Stimulated activated CD4-positive, alpha-beta T cell treated with anti-CD3 and anti-CD28 coated beads, Interleukin-4, amount 100 ng/mL, for 4 hours (primary cell): ENCODE measurements at regions not wholly inside any gene's neighbourhood (a gene's known extent, or its start where the extent isn't known, plus 50 kb on each side); places are given as distances from the start of the nearest gene placed in this dataset.
"Not testable (repeated sequence)": the region's sequence is repeated elsewhere in the genome, so short reads cannot be mapped to it uniquely, and the experiment has no call there.

Source experiments
- DNase-seq, 2 experiments: peaks; one replicate each; pipeline ENCODE4 v3.0.0-alpha.2; 2020

- DNase-seq = peak; percentile 9 to 39
Observed at GRCh38 chr14:106530423-106531107, 1004.2 kb downstream of the TMEM121 start.

DNA sequence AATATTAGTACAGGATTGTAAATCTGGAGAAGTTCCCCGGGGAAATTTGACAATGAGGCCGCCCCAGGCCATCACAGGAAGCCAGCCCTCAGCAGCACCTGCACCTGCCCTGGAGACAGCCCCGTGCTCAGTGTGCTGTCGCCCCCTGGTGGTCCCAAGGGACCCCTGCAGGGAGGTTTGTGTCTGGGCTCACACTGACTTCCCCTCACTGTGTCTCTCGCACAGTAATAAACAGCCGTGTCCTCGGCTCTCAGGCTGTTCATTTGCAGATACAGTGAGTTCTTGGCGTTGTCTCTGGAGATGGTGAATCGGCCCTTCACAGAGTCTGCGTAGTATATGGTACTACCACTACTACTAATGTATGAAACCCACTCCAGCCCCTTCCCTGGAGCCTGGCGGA is 1011.2 kb downstream of the TMEM121 start:
- not testable (repeated sequence) for DNase-seq

DNA sequence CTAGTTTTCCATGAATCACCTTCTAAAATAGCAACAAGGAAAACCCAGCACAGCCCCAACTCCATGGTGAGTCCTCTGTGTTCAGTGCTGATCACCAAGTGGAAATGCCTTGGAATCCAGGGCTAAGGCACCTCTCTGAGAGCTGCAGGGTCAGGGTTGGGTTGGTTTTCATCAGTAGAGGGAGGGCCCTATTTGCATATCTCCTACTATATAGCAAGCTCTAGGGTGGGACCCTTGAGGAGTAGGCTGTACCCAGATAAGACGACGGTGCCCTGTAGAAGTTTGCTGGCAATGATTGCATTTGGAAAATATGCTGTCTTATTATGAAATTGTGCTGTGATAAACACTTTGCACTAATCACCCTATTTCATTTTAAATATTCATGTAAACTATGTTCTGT is 1011.8 kb downstream of the TMEM121 start:
- no peak for DNase-seq

- no peak for DNase-seq
Observed at GRCh38 chr14:106547735-106548434, 1021.5 kb downstream of the TMEM121 start.

DNA sequence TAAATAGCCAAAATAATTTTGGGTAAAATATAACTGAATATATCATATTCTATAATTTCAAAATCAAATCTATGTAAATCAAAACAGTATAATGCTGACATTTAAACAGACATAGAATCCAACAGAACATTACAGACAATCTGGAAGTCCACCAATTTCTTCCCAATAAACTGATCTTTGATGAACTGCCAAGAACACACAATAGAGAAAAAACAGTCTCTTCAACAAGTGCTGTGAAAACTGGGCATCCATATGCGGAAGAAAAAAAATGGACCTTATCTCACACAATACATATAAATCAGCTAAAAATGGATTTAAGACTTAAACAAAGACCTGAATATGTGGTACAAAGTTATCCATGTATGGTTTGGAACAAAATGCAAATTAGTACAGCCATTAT is 1022.7 kb downstream of the TMEM121 start:
- no peak for DNase-seq

GRCh38 chr14:106551265-106551664 is 1024.9 kb downstream of the TMEM121 start:
- no peak for DNase-seq

- DNase-seq = not testable (repeated sequence)
Observed at GRCh38 chr14:106556211-106556610, 1029.8 kb downstream of the TMEM121 start.

DNA sequence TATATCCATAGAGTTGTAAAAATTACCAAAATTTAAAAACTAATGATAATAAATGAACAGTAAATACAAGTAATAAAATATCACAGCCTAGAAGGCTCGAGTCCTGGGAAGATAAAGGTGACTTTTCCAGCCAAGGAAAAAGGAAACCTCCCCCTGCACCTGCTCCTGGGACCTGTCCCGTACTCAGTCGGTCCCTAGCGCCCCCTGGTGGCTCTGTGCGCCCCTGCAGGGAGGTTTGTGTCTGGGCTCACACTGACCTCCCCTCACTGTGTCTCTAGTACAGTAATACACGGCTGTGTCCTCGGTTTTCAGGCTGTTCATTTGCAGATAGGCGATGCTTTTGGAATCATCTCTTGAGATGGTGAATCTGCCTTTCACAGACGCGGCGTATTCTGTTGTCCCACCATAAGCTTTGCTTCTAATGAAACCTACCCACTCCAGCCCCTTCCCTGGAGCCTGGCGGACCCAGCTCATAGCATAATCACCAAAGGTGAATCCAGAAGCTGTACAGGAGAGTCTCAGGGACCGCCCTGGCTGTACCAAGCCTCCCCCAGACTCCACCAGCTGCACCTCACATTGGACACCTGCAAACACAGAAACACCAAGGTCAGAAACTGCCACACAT is 1030.4 kb downstream of the TMEM121 start:
- DNase-seq = peak; percentile 57 to 79

- no peak for DNase-seq
Observed at GRCh38 chr14:106562451-106562850, 1036.1 kb downstream of the TMEM121 start.

DNA sequence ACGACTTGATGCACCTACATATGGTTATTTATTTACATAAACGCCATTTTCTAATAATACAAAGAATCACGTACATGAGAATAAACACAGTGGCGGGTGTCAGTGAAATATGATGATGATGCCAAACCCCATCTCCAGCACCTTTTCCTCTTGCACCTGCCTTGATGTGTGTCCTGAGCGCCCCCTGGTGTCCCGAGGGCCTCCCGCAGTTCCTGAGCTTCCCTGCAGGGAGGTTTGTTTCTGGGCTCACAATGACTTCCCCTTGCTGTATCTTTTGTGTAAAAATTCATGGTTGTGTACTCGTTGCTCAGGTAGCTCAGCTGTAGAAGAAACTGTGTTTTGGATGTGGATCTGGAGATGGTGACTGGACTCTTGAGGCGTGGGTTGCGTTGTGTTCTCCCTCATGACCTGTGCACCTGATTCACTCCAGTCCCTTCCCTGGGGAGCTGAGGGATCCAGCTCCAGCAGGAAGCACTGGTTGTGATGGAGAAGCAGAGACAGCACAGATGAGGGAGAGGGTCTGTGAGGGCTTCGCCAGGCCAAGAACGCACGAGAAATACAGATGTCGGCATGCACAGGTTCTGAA is 1037.8 kb downstream of the TMEM121 start:
- peak; percentile 25 to 54 for DNase-seq

DNA sequence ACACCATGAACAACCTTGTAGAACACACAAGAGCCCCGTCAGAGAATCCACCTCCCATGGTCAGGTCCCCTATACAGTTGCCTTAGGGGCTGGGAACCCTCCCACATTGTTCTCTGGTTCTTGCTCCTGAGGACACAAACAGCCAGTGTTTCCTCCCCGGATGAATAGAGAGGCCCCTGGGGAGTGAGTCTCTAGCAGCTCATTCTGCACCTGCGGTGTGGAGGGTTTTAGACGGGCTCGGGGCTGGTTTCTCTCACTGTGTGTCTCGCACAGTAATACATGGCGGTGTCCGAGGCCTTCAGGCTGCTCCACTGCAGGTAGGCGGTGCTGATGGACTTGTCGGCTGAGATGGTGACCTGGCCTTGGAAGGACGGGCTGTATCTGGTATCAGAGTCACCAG is 1052.1 kb downstream of the TMEM121 start:
- no peak for DNase-seq

- DNase-seq = no peak
Observed at GRCh38 chr14:106579084-106579483, 1052.7 kb downstream of the TMEM121 start.

GRCh38 chr14:106585692-106586091 is 1059.3 kb downstream of the TMEM121 start:
- no peak for DNase-seq

DNA sequence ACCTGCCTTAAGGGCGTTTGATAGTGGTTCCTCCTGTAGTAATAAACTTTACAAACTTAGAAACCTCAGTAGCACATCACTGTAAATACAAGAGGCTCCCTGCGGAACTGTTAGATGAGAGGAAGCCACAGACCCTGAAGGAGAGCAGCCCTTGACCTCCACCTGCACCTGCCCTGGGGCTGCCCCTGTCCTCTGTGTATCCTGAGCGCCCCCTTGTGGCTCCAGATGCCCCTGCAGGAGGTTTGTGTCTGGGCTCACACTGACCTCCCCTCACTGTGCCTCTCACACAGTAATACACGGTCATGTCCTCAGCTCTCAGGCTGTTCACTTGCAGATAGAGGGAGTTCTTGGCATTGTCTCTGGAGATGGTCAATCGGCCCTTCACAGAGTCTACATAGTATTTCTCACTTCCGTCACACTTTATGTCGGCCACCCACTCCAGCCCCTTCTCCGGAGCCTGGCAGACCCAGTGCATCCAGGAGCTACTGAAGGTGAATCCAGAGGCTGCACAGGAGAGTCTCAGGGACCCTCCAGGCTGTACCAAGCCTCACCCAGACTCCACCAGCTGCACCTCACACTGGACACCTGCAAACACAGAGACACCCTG is 1059.8 kb downstream of the TMEM121 start:
- DNase-seq = peak; percentile 35 to 55

DNA sequence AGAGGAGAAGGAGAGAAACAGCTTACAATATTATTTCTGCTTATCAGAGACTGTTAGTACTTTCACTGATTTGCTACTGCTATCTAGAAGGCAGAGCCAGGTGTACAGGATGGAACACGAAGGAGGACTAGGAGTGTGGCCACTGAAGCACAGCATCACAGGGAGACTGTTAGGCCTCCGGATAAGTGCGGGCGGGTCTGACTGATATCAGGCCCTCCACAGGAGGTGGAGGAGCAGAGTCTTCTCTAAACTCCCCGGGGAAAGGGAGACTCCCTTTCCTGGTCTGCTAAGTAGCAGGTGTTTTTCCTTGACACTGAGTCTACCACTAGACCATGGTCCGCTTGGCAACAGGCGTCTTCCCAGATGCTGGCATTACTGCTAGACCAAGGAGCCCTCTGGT is 1065.2 kb downstream of the TMEM121 start:
- not testable (repeated sequence) for DNase-seq

- DNase-seq = peak; percentile 59 to 81
Observed at GRCh38 chr14:106592115-106592852, 1065.9 kb downstream of the TMEM121 start.

DNA sequence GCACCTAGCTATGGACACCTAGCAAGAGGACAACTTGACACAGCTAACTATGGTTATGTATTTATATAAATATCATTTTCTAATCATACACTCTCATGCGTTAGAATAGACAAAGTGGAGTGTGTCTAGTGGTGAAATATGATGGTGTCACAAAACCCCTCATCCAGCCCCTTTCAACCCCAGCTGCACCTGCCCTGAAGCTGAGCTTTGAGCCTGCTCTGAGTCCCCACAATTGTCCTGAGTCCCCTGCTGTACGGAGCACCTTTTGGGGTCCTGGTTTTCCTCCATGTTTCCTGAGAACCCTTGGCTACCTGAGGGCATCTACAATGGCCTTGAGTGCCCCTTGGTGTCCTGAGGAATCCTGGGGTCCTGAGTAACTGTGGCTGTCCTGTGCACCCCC is 1072.8 kb downstream of the TMEM121 start:
- no peak for DNase-seq

- DNase-seq = peak; percentile 81 to 82
Observed at GRCh38 chr14:106605548-106606448, 1079.4 kb downstream of the TMEM121 start.

DNA sequence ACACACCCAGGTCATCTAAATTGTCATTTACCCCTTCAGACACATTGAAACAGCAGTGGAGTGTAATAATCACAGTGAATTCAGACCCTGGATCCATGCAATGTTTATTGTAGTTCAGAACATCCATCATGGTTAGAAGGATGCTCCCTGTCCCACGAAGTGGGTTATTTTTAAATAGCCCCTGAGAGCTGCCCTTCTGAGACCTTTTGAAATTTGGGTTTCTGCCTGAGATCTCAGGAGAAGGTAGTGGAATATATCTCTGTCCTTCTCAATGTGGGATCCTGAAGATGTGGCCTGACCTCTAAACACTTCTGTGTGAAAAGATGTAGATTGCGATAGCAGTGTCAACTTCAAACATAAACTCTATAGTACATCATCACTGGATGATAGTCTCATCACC is 1080.6 kb downstream of the TMEM121 start:
- DNase-seq = no peak

GRCh38 chr14:106610691-106611090 is 1084.3 kb downstream of the TMEM121 start:
- no peak for DNase-seq

GRCh38 chr14:106613256-106613655 is 1086.9 kb downstream of the TMEM121 start:
- no peak for DNase-seq
